Mammary epithelial cell (primary cell): ENCODE measurements at regions not wholly inside any gene's neighbourhood (a gene's known extent, or its start where the extent isn't known, plus 50 kb on each side); places are given as distances from the start of the nearest gene placed in this dataset.

ENCODE experiments used
- EZH2 ChIP-seq: IDR thresholded peaks from 2 replicates; pipeline ENCODE4 v1.6.1; 2012; ENCODE audit warnings: low read length, inconsistent platforms, borderline replicate concordance
- TF ChIP-seq, protein P1 (sequence below), 2 donors: IDR thresholded peaks in 1 of 2; conservative IDR thresholded peaks in 1 of 2; 2 replicates each; pipeline ENCODE4 v1.5.1; 2011 to 2012; ENCODE audit warnings: inconsistent platforms in 2 of 2, low read length in 2 of 2, mild to moderate bottlenecking in 2 of 2, control low read depth in 1 of 2, low read depth in 1 of 2; ENCODE audit not compliant: insufficient read depth in 1 of 2; ENCODE audit errors: extremely low read depth in 1 of 2

DNA sequence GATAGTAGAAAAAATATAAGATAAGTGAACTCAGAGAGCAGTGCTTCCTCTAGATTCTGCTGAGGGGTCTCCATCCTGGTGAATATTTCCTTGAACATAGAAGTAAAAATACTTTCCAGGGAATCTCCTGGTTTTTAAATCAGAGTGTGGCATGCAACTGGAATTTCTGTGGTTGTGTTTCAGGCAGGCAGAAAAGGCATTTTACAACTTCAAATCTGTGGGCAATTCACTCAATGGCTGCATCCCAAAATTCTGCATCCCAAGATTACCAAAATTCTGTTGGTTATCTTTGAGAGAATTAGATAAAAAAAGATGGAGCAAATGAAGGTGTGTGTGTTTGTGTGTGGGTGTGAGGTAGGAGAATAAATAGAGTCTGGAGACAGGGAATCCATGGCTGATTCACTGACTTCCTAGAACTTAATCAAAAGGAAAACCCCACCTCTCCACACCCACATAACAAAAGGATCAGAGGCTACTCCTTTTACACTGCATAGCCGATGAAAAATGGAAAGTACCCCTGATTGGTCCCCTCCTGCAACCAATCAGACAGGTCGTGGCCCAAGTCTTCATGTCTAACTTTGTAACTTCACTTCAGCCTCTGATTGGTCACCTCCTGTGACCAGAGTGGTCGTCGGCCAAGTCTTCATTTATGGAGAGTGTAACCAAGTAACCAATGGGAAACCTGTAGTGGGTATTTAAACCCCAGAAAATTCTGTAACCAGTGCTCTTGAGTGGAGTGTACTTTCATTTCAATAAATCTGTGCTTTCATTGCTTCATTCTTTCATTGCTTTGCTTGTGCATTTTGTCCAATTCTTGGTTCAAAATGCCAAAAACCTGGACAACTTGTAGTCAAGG is 112.8 kb downstream of the DLEU7 start:
- TF ChIP-seq, protein P1, sequence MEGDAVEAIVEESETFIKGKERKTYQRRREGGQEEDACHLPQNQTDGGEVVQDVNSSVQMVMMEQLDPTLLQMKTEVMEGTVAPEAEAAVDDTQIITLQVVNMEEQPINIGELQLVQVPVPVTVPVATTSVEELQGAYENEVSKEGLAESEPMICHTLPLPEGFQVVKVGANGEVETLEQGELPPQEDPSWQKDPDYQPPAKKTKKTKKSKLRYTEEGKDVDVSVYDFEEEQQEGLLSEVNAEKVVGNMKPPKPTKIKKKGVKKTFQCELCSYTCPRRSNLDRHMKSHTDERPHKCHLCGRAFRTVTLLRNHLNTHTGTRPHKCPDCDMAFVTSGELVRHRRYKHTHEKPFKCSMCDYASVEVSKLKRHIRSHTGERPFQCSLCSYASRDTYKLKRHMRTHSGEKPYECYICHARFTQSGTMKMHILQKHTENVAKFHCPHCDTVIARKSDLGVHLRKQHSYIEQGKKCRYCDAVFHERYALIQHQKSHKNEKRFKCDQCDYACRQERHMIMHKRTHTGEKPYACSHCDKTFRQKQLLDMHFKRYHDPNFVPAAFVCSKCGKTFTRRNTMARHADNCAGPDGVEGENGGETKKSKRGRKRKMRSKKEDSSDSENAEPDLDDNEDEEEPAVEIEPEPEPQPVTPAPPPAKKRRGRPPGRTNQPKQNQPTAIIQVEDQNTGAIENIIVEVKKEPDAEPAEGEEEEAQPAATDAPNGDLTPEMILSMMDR (conservative IDR thresholded peaks at IDR 0.05 in 1 of 2, IDR thresholded peaks at IDR 0.05 in 1 of 2; ENCODE audit: extremely low read depth in 1 of 2, insufficient read depth in 1 of 2, low read depth in 1 of 2, low read length in 2 of 2): no peak
- no peak for TF ChIP-seq EZH2
